MM.1S (cell line): ENCODE measurements at regions not wholly inside any gene's neighbourhood (a gene's known extent, or its start where the extent isn't known, plus 50 kb on each side); places are given as distances from the start of the nearest gene placed in this dataset.

Source experiments
- DNase-seq: peaks from one replicate; pipeline ENCODE4 v3.0.0-alpha.2; 2015
- H2AFZ ChIP-seq: fragments of 300-600 bp; sonication (generic); 2 replicates; pipeline ENCODE4 v1.6.0; 2016; ENCODE audit warnings: antibody characterized with exemption, low read length
- H3F3A ChIP-seq: fragments of 300-600 bp; sonication (generic); 2 replicates; pipeline ENCODE4 v1.6.1; 2016; ENCODE audit warnings: mild to moderate bottlenecking, antibody characterized with exemption, low read length, moderate library complexity, mixed read lengths; ENCODE audit not compliant: insufficient read depth
- H3K27ac ChIP-seq: fragments of 300-600 bp; sonication (generic); 2 replicates; pipeline ENCODE4 v1.5.1; 2016; ENCODE audit warnings: mild to moderate bottlenecking, low read length
- H3K27me3 ChIP-seq: fragments of 300-600 bp; sonication (generic); replicated peaks from 2 replicates; pipeline ENCODE4 v1.6.0; 2016; ENCODE audit warnings: low read length; ENCODE audit not compliant: insufficient read depth
- H3K36me3 ChIP-seq: fragments of 300-600 bp; sonication (generic); replicated peaks from 2 replicates; pipeline ENCODE4 v1.6.1; 2016; ENCODE audit warnings: mild to moderate bottlenecking, low read length, mixed read lengths; ENCODE audit not compliant: insufficient read depth
- H3K4me1 ChIP-seq: fragments of 300-600 bp; sonication (generic); 2 replicates; pipeline ENCODE4 v1.6.1; 2016; ENCODE audit warnings: low read length, mixed read lengths
- H3K4me2 ChIP-seq: fragments of 300-600 bp; sonication (generic); 2 replicates; pipeline ENCODE4 v1.6.0; 2016; ENCODE audit warnings: low read depth, low read length
- H3K4me3 ChIP-seq: fragments of 300-600 bp; sonication (generic); 2 replicates; pipeline ENCODE4 v1.5.1; 2016; ENCODE audit warnings: low read length, mixed read lengths
- H3K79me2 ChIP-seq: fragments of 300-600 bp; sonication (generic); 2 replicates; pipeline ENCODE4 v1.6.1; 2016; ENCODE audit warnings: mixed run types, low read length, mixed read lengths
- H3K9ac ChIP-seq: fragments of 300-600 bp; sonication (generic); 2 replicates; pipeline ENCODE4 v1.6.1; 2016; ENCODE audit warnings: low read length, mixed read lengths
- H3K9me2 ChIP-seq: fragments of 300-600 bp; sonication (generic); replicated peaks from 2 replicates; pipeline ENCODE4 v1.6.1; 2016; ENCODE audit warnings: mild to moderate bottlenecking, low read length, mixed read lengths; ENCODE audit not compliant: insufficient read depth
- H3K9me3 ChIP-seq: fragments of 300-600 bp; sonication (generic); replicated peaks from 2 replicates; pipeline ENCODE4 v1.6.1; 2016; ENCODE audit warnings: mild to moderate bottlenecking, low read length, mixed read lengths; ENCODE audit not compliant: insufficient read depth
- H4K20me1 ChIP-seq: fragments of 300-600 bp; sonication (generic); 2 replicates; pipeline ENCODE4 v1.6.1; 2016; ENCODE audit warnings: mild to moderate bottlenecking, low read length, moderate library complexity, mixed read lengths; ENCODE audit not compliant: insufficient read depth
- CTCF ChIP-seq: fragments of 300-600 bp; sonication (generic); IDR thresholded peaks from 2 replicates; pipeline ENCODE4 v1.5.1; 2016; ENCODE audit warnings: antibody characterized with exemption, low read length, mixed read lengths
- EZH2 ChIP-seq: fragments of 300-600 bp; sonication (generic); optimal IDR thresholded peaks from 2 replicates; pipeline ENCODE3; 2017; ENCODE audit warnings: low read depth, mild to moderate bottlenecking, antibody characterized with exemption, low read length, mixed read lengths
- EZH2phosphoT487 ChIP-seq: fragments of 300-600 bp; sonication (generic); IDR thresholded peaks from 2 replicates; pipeline ENCODE4 v1.6.1; 2018; ENCODE audit warnings: antibody characterized with exemption, low read length

- H3K9me3 ChIP-seq = no peaks in the 10 kb centered on the region
- H3K9me2 ChIP-seq = no peaks in the 10 kb centered on the region
- H2AFZ ChIP-seq = peak overlapping the region; percentile 55
- H3K4me3 ChIP-seq = peak overlapping the region; percentile 50
- peak; percentile 60 for DNase-seq
- peaks cover 10% of the 10 kb centered on the region for H3F3A ChIP-seq
- peak overlapping the region; percentile 94 for H3K4me2 ChIP-seq
- H3K27me3 ChIP-seq = no peaks in the 10 kb centered on the region
- peak overlapping the region; percentile 22; the same call in 1 of the 2 replicates for H3K9ac ChIP-seq
- H3K4me1 ChIP-seq = peaks cover 31% of the 10 kb centered on the region
- H3K79me2 ChIP-seq = peaks cover 51% of the 10 kb centered on the region
- no peaks in the 10 kb centered on the region for H4K20me1 ChIP-seq
- H3K27ac ChIP-seq = peak overlapping the region; percentile 62; the same call in 1 of the 2 replicates
- H3K36me3 ChIP-seq = no peaks in the 10 kb centered on the region
- TF ChIP-seq EZH2 = no peak
- no peak for TF ChIP-seq CTCF
- no peak for TF ChIP-seq EZH2phosphoT487
Measured at GRCh38 chr9:536597-537511, 304.6 kb upstream of the DMRT1 start.

- H3K4me3 ChIP-seq = no peak overlapping the region
- H3K9me2 ChIP-seq = no peaks in the 10 kb centered on the region
- peaks cover 10% of the 10 kb centered on the region for H3K79me2 ChIP-seq
- no peaks in the 10 kb centered on the region for H3F3A ChIP-seq
- H3K4me2 ChIP-seq = no peak overlapping the region
- H3K27me3 ChIP-seq = no peaks in the 10 kb centered on the region
- TF ChIP-seq EZH2phosphoT487 (no peak), CTCF (no peak), EZH2 (no peak)
- H3K36me3 ChIP-seq = no peaks in the 10 kb centered on the region
- no peak overlapping the region for H3K9ac ChIP-seq
- H2AFZ ChIP-seq = no peak overlapping the region
- H3K4me1 ChIP-seq = no peaks in the 10 kb centered on the region
- no peak overlapping the region for H3K27ac ChIP-seq
- no peaks in the 10 kb centered on the region for H4K20me1 ChIP-seq
- no peaks in the 10 kb centered on the region for H3K9me3 ChIP-seq
- no peak for DNase-seq
Measured at GRCh38 chr9:543478-543877, 298.0 kb upstream of the DMRT1 start.

- H3K79me2 ChIP-seq = peaks cover 2% of the 10 kb centered on the region; the same call in 1 of the 2 replicates
Measured at GRCh38 chr9:545480-545879, 296.0 kb upstream of the DMRT1 start.

More at GRCh38 chr9:545480-545879, 296.0 kb upstream of the DMRT1 start:
- Histone ChIP-seq H3K9me3 (no peaks in the 10 kb centered on the region), H3K27me3 (no peaks in the 10 kb centered on the region), H4K20me1 (no peaks in the 10 kb centered on the region), H2AFZ (no peak overlapping the region), H3K4me1 (no peaks in the 10 kb centered on the region), H3K4me3 (no peak overlapping the region), H3K27ac (no peak overlapping the region), H3K9ac (no peak overlapping the region), H3K4me2 (no peak overlapping the region), H3K36me3 (no peaks in the 10 kb centered on the region), H3K9me2 (no peaks in the 10 kb centered on the region), H3F3A (no peaks in the 10 kb centered on the region)
- DNase-seq = no peak
- no peak for TF ChIP-seq CTCF
- no peak for TF ChIP-seq EZH2
- TF ChIP-seq EZH2phosphoT487 = no peak
